Epithelial cell of esophagus (primary cell): ENCODE measurements at regions not wholly inside any gene's neighbourhood (a gene's known extent, or its start where the extent isn't known, plus 50 kb on each side); places are given as distances from the start of the nearest gene placed in this dataset.

Source experiments
- DNase-seq: peaks from one replicate; pipeline ENCODE4 v3.0.0; 2010; ENCODE audit warnings: low read depth
- H3K4me3 ChIP-seq: 2 replicates; pipeline ENCODE4 v1.5.1; 2011; ENCODE audit warnings: mild to moderate bottlenecking, low read length, control low read depth
- TF ChIP-seq, protein P1 (sequence below): IDR thresholded peaks from 2 replicates; pipeline ENCODE4 v1.5.1; 2011; ENCODE audit warnings: low read depth, mild to moderate bottlenecking, low read length, control low read depth, inconsistent platforms; ENCODE audit not compliant: insufficient read depth; ENCODE audit errors: missing control alignments

GRCh38 chr14:88130057-88130432, 125.1 kb downstream of the GPR65 start:
- no peak overlapping the region for H3K4me3 ChIP-seq
- TF ChIP-seq, protein P1, sequence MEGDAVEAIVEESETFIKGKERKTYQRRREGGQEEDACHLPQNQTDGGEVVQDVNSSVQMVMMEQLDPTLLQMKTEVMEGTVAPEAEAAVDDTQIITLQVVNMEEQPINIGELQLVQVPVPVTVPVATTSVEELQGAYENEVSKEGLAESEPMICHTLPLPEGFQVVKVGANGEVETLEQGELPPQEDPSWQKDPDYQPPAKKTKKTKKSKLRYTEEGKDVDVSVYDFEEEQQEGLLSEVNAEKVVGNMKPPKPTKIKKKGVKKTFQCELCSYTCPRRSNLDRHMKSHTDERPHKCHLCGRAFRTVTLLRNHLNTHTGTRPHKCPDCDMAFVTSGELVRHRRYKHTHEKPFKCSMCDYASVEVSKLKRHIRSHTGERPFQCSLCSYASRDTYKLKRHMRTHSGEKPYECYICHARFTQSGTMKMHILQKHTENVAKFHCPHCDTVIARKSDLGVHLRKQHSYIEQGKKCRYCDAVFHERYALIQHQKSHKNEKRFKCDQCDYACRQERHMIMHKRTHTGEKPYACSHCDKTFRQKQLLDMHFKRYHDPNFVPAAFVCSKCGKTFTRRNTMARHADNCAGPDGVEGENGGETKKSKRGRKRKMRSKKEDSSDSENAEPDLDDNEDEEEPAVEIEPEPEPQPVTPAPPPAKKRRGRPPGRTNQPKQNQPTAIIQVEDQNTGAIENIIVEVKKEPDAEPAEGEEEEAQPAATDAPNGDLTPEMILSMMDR: no peak
- DNase-seq: no peak
